HAP-1 (cell line): ENCODE measurements at regions not wholly inside any gene's neighbourhood (a gene's known extent, or its start where the extent isn't known, plus 50 kb on each side); places are given as distances from the start of the nearest gene placed in this dataset.
A peak's percentile ranks its signal among the peaks of the same experiment; 100 is the strongest.
"Not testable (repeated sequence)": the region's sequence is repeated elsewhere in the genome, so short reads cannot be mapped to it uniquely, and the experiment has no call there.

Source experiments
- DNase-seq, 2 experiments: peaks; one replicate each; pipeline ENCODE4 v3.0.0-alpha.2; 2016 to 2020; ENCODE audit warnings: low spot score in 2 of 2
- H3K27me3 ChIP-seq: fragments of 250-450 bp; sonication (Bioruptor Pico); 2 replicates; pipeline ENCODE4 v1.5.1; 2020; ENCODE audit warnings: low read depth, mild to moderate bottlenecking, moderate library complexity
- H3K36me3 ChIP-seq: fragments of 250-450 bp; sonication (Bioruptor Pico); replicated peaks from 2 replicates; pipeline ENCODE4 v1.5.1; 2020; ENCODE audit warnings: mild to moderate bottlenecking
- H3K4me1 ChIP-seq: fragments of 250-450 bp; sonication (Bioruptor Pico); 2 replicates; pipeline ENCODE4 v1.5.1; 2020; ENCODE audit warnings: mild to moderate bottlenecking
- H3K4me3 ChIP-seq: fragments of 250-450 bp; sonication (Bioruptor Pico); 2 replicates; pipeline ENCODE4 v1.5.1; 2020; ENCODE audit warnings: mild to moderate bottlenecking, moderate library complexity
- H3K9me3 ChIP-seq: fragments of 250-450 bp; sonication (Bioruptor Pico); 2 replicates; pipeline ENCODE4 v1.5.1; 2020; ENCODE audit warnings: mild to moderate bottlenecking, moderate library complexity
- in situ Hi-C: fragments of 300-500 bp; cut with MboI; formaldehyde crosslinking; loops from 3 replicates; pipeline ENCODE4 v1.14.3; 2020; ENCODE audit warnings: low sequenced_read_pairs, inconsistent platforms, mixed read lengths

DNA sequence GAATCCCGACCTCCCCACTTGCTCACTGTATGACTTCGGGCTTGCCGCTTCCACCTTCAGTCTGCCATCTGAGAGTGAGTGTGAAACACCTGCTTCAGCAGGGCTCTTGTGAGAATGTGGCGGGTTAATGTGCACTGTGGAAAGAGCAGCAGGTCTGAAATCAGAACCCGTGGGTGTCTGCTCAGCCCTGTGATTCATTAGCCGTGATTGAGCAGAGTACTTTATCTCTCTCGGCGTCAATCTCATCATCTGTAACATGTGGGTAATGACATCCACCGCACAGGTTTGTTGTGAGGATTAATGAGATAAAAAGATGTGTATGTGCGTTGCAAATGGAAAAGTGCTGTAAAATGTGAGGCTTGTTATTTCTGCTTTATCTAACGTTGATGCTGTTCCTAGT is 128.6 kb downstream of the LRATD1 start:
- Histone ChIP-seq H3K36me3 (no peaks in the 10 kb centered on the region), H3K9me3 (no peaks in the 10 kb centered on the region), H3K27me3 (no peaks in the 10 kb centered on the region), H3K4me1 (no peaks in the 10 kb centered on the region), H3K4me3 (no peak overlapping the region)
- no peak for DNase-seq
- in situ Hi-C loops = no loop called here

- H3K27me3 ChIP-seq = no peaks in the 10 kb centered on the region
- DNase-seq = no peak
- in situ Hi-C loops = no loop called here
- peaks cover 4% of the 10 kb centered on the region; the same call in 1 of the 2 replicates for H3K4me1 ChIP-seq
- no peaks in the 10 kb centered on the region for H3K36me3 ChIP-seq
- H3K4me3 ChIP-seq = no peak overlapping the region
- no peaks in the 10 kb centered on the region for H3K9me3 ChIP-seq
Measured at GRCh38 chr2:14773696-14774095, 141.2 kb downstream of the LRATD1 start.

DNA sequence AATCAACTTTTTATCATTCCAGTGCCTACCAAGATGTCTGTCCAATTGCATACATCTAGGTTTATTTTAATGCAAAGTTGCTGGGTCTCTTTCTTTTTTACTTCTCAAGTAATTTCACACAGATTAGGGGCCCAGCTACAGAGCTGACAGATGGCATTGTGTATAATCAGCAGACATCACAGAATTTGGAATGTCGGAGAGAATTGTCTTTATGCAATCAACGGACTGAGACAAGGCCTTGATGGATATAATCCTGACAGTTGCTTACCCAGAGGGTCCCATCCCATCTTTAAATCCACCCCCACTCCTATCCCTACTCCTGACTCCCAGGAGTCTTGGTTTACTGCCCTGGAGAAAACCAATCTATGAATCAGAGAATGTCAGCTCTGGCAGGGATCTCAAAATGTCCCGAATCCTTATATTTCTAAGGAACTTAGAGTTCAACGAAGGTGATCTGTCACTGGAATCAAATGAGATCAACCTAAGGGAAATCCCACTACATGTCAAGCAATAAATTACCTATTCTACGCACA is 142.0 kb downstream of the LRATD1 start:
- H3K27me3 ChIP-seq = no peaks in the 10 kb centered on the region
- H3K9me3 ChIP-seq = no peaks in the 10 kb centered on the region
- peaks cover 4% of the 10 kb centered on the region; the same call in 1 of the 2 replicates for H3K4me1 ChIP-seq
- in situ Hi-C loops = no loop called here
- H3K36me3 ChIP-seq = no peaks in the 10 kb centered on the region
- DNase-seq = peak in 1 of 2 experiments; percentile 15
- no peak overlapping the region for H3K4me3 ChIP-seq

DNA sequence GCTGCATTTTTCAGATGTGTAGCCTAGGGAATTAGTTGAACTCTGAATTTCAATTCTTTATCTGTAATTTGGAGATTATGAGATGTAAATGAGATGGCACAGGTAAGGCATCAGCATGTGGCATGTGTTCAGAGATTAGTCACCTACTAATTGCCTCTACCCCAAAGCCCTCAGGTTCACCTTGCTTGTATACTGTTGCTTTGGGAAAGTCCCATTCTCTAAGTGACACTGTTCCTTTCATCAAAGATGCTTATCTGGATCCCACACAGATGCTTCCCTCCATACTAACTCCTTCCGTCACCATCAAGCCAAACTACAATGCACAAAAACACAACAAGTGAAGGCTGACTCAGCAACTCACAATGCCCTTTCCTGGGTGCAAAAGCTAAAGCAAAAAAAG is 143.7 kb downstream of the LRATD1 start:
- Histone ChIP-seq H3K9me3 (no peaks in the 10 kb centered on the region), H3K36me3 (no peaks in the 10 kb centered on the region), H3K27me3 (no peaks in the 10 kb centered on the region), H3K4me1 (peaks cover 4% of the 10 kb centered on the region; the same call in 1 of the 2 replicates), H3K4me3 (no peak overlapping the region)
- DNase-seq = no peak
- in situ Hi-C loops = no loop called here

DNA sequence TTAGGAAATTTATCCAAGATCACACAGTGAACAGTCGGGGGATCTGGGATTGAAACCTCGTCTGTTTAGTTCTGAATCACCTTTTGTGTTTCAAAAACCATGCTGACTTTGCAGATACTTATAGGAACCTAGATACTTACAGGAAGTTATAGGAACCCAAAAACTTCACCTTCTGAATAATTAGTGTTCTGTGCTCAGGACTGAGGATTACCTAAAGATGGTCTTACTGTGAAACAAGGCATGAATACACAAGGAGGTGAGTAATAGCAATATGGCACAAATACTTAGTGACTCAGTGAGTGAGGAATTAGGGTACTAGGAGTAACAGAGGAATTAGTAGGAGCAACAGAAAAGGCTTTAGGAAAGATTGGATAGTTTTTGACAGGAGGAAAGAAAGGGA is 145.5 kb downstream of the LRATD1 start:
- no peak for DNase-seq
- no peaks in the 10 kb centered on the region for H3K9me3 ChIP-seq
- in situ Hi-C loops = no loop called here
- H3K4me3 ChIP-seq = no peak overlapping the region
- H3K36me3 ChIP-seq = no peaks in the 10 kb centered on the region
- H3K4me1 ChIP-seq = peaks cover 4% of the 10 kb centered on the region; the same call in 1 of the 2 replicates
- no peaks in the 10 kb centered on the region for H3K27me3 ChIP-seq

GRCh38 chr2:14779252-14779651 is 146.7 kb downstream of the LRATD1 start:
- Histone ChIP-seq H3K4me3 (no peak overlapping the region), H3K9me3 (no peaks in the 10 kb centered on the region), H3K36me3 (no peaks in the 10 kb centered on the region), H3K4me1 (peaks cover 2% of the 10 kb centered on the region; the same call in 1 of the 2 replicates), H3K27me3 (no peaks in the 10 kb centered on the region)
- in situ Hi-C loops = no loop called here
- no peak for DNase-seq

- no peak for DNase-seq
- Histone ChIP-seq H3K36me3 (no peaks in the 10 kb centered on the region), H3K27me3 (no peaks in the 10 kb centered on the region), H3K9me3 (no peaks in the 10 kb centered on the region), H3K4me3 (no peak overlapping the region), H3K4me1 (no peaks in the 10 kb centered on the region)
- in situ Hi-C loops = no loop called here
Measured at GRCh38 chr2:14781142-14781541, 148.6 kb downstream of the LRATD1 start.

- H3K4me1 ChIP-seq, H3K4me3 ChIP-seq, H3K9me3 ChIP-seq, DNase-seq, H3K36me3 ChIP-seq, in situ Hi-C loops, H3K27me3 ChIP-seq: not testable (repeated sequence)
Measured at GRCh38 chr2:14788814-14789213, 156.3 kb downstream of the LRATD1 start.

DNA sequence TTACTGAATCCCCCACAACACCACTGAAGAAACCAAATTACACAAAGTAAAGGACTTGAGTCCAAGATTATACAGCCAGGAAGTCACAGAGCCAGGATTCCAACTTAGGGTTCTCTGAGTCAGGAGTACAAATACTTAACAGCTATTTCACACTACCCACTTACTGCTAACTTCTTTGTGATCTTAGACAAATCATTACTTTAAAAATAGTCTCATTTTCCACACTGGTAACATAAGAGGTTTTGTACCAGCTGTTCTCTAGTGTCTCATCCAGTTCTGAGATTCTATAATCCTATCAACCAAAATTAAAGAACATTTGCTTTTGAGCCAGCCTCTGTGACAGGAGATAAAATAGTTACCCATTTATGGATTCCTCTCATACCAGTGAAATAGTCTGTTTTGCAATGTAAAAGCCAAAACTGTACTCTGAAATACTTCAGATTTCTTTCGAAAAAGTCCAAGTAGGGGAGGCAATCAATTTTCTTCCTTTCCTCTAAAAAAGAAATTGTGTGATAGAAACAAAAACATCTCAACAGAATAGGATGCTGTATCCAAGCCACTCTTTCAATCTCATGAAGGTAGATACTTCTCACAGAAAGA is 157.6 kb downstream of the LRATD1 start:
- no peaks in the 10 kb centered on the region for H3K27me3 ChIP-seq
- no peak for DNase-seq
- H3K4me1 ChIP-seq = no peaks in the 10 kb centered on the region
- H3K4me3 ChIP-seq = no peak overlapping the region
- H3K9me3 ChIP-seq = no peaks in the 10 kb centered on the region
- H3K36me3 ChIP-seq = no peaks in the 10 kb centered on the region
- in situ Hi-C loops = no loop called here

- DNase-seq = no peak
- no peaks in the 10 kb centered on the region for H3K27me3 ChIP-seq
- in situ Hi-C loops = no loop called here
- no peaks in the 10 kb centered on the region for H3K9me3 ChIP-seq
- no peaks in the 10 kb centered on the region for H3K4me1 ChIP-seq
- no peak overlapping the region for H3K4me3 ChIP-seq
- no peaks in the 10 kb centered on the region for H3K36me3 ChIP-seq
Measured at GRCh38 chr2:14803994-14804393, 171.5 kb downstream of the LRATD1 start.

GRCh38 chr2:14804902-14805301 is 172.4 kb downstream of the LRATD1 start:
- Histone ChIP-seq H3K27me3 (no peaks in the 10 kb centered on the region), H3K4me3 (no peak overlapping the region), H3K4me1 (no peaks in the 10 kb centered on the region), H3K36me3 (no peaks in the 10 kb centered on the region), H3K9me3 (no peaks in the 10 kb centered on the region)
- DNase-seq = no peak
- in situ Hi-C loops = no loop called here

GRCh38 chr2:14806613-14807012 is 174.1 kb downstream of the LRATD1 start:
- in situ Hi-C loops = no loop called here
- H3K9me3 ChIP-seq = no peaks in the 10 kb centered on the region
- no peak overlapping the region for H3K4me3 ChIP-seq
- no peaks in the 10 kb centered on the region for H3K36me3 ChIP-seq
- H3K27me3 ChIP-seq = no peaks in the 10 kb centered on the region
- no peaks in the 10 kb centered on the region for H3K4me1 ChIP-seq
- no peak for DNase-seq

DNA sequence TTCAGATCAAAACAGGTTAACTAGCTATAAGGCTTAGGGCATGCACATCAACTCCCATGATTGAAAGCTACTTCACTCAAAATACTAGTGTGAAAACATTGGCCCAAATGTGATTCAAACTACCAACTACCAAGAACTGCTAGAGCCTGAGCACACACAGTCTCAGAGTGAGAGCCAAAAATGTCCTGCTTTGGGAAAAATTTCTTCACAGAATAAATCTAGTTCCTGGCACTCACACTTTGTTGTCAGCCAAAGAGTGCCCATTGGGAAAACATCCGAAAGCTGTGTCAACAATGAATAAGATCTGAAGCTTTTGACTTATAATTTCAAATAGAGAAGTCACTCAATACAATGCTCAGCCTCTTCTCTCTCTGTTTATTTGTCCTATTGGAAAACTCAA is 182.7 kb downstream of the LRATD1 start:
- H3K4me3 ChIP-seq = no peak overlapping the region
- DNase-seq = no peak
- H3K9me3 ChIP-seq = no peaks in the 10 kb centered on the region
- H3K4me1 ChIP-seq = no peaks in the 10 kb centered on the region
- no peaks in the 10 kb centered on the region for H3K36me3 ChIP-seq
- no peaks in the 10 kb centered on the region for H3K27me3 ChIP-seq
- in situ Hi-C loops = no loop called here

GRCh38 chr2:14816069-14817060 is 183.8 kb downstream of the LRATD1 start:
- in situ Hi-C loops = no loop called here
- H3K9me3 ChIP-seq = no peaks in the 10 kb centered on the region
- no peaks in the 10 kb centered on the region for H3K27me3 ChIP-seq
- H3K36me3 ChIP-seq = no peaks in the 10 kb centered on the region
- no peak for DNase-seq
- no peaks in the 10 kb centered on the region for H3K4me1 ChIP-seq
- H3K4me3 ChIP-seq = no peak overlapping the region
